OCI-LY1 (cell line): ENCODE measurements at regions not wholly inside any gene's neighbourhood (a gene's known extent, or its start where the extent isn't known, plus 50 kb on each side); places are given as distances from the start of the nearest gene placed in this dataset.

Experiments
- CTCF ChIP-seq: fragments of 200-600 bp; sonication (generic), shearing (Covaris generic); IDR thresholded peaks from 2 replicates; pipeline ENCODE4 v1.5.1; 2017; ENCODE audit warnings: mild to moderate bottlenecking, antibody characterized with exemption, low read length, moderate library complexity, mixed read lengths
- EZH2 ChIP-seq: fragments of 200-600 bp; sonication (generic), shearing (Covaris generic); IDR thresholded peaks from 2 replicates; pipeline ENCODE4 v1.8.0; 2017; ENCODE audit warnings: borderline replicate concordance, mixed run types, mild to moderate bottlenecking, antibody characterized with exemption, low read length, moderate library complexity, mixed read lengths

GRCh38 chr7:89401690-89402089 lies 606.2 kb upstream of the TEX47 start:
- no peak for TF ChIP-seq CTCF
- no peak for TF ChIP-seq EZH2
